Breast epithelium (tissue), 3 donors: ENCODE measurements at regions not wholly inside any gene's neighbourhood (a gene's known extent, or its start where the extent isn't known, plus 50 kb on each side); places are given as distances from the start of the nearest gene placed in this dataset.

ENCODE experiments used
- CTCF ChIP-seq, 3 donors: fragments of 450-650 bp; IDR thresholded peaks; one replicate each; pipeline ENCODE4 v1.5.1; 2016 to 2017; ENCODE audit warnings: antibody characterized with exemption in 3 of 3, mild to moderate bottlenecking in 3 of 3, moderate library complexity in 3 of 3
- POLR2A ChIP-seq: fragments of 450-650 bp; IDR thresholded peaks from one replicate; pipeline ENCODE4 v1.6.1; 2016; ENCODE audit warnings: antibody characterized with exemption, mild to moderate bottlenecking, moderate library complexity
- POLR2AphosphoS5 ChIP-seq, 3 donors: sonication (generic); formaldehyde crosslinking; IDR thresholded peaks; one replicate each; pipeline ENCODE4 v1.6.1; 2017; ENCODE audit warnings: antibody characterized with exemption in 3 of 3

- no peak for TF ChIP-seq CTCF (IDR thresholded peaks at IDR 0.05)
- no peak for TF ChIP-seq POLR2AphosphoS5 (IDR thresholded peaks at IDR 0.05)
- no peak for TF ChIP-seq POLR2A
Measured at GRCh38 chr1:221532071-221532773, 209.7 kb downstream of the DUSP10 start.
